Suprapubic skin (tissue), 3 donors: ENCODE measurements at regions not wholly inside any gene's neighbourhood (a gene's known extent, or its start where the extent isn't known, plus 50 kb on each side); places are given as distances from the start of the nearest gene placed in this dataset.

Experiments used
- EP300 ChIP-seq: sonication (generic); formaldehyde crosslinking; IDR thresholded peaks from one replicate; pipeline ENCODE4 v1.6.1; 2017; ENCODE audit warnings: antibody characterized with exemption
- POLR2A ChIP-seq, 2 donors: fragments of 450-650 bp; IDR thresholded peaks; one replicate each; pipeline ENCODE4 v1.6.1; 2017; ENCODE audit warnings: antibody characterized with exemption in 2 of 2, mild to moderate bottlenecking in 2 of 2, moderate library complexity in 2 of 2
- TF ChIP-seq, protein P1 (sequence below), 2 donors: fragments of 200-600 bp in 1 of 2; fragments of 450-650 bp in 1 of 2; sonication (generic) in 1 of 2; IDR thresholded peaks; one replicate each; pipeline ENCODE4 v1.5.1; 2016 to 2019; ENCODE audit warnings: antibody characterized with exemption in 2 of 2, mild to moderate bottlenecking in 1 of 2, moderate library complexity in 1 of 2

- no peak for TF ChIP-seq POLR2A (IDR thresholded peaks at IDR 0.05)
- TF ChIP-seq, protein P1, sequence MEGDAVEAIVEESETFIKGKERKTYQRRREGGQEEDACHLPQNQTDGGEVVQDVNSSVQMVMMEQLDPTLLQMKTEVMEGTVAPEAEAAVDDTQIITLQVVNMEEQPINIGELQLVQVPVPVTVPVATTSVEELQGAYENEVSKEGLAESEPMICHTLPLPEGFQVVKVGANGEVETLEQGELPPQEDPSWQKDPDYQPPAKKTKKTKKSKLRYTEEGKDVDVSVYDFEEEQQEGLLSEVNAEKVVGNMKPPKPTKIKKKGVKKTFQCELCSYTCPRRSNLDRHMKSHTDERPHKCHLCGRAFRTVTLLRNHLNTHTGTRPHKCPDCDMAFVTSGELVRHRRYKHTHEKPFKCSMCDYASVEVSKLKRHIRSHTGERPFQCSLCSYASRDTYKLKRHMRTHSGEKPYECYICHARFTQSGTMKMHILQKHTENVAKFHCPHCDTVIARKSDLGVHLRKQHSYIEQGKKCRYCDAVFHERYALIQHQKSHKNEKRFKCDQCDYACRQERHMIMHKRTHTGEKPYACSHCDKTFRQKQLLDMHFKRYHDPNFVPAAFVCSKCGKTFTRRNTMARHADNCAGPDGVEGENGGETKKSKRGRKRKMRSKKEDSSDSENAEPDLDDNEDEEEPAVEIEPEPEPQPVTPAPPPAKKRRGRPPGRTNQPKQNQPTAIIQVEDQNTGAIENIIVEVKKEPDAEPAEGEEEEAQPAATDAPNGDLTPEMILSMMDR (IDR thresholded peaks at IDR 0.05): no peak
- TF ChIP-seq EP300: no peak
These were observed 87.6 kb upstream of the DUSP10 start for GRCh38 chr1:221829327-221830015.
